H1 (cell line): ENCODE measurements at regions not wholly inside any gene's neighbourhood (a gene's known extent, or its start where the extent isn't known, plus 50 kb on each side); places are given as distances from the start of the nearest gene placed in this dataset.

Experiments
- CTCF ChIA-PET: fragments of 300-600 bp; sonication (Branson Sonifier 250); formaldehyde crosslinking; loops from one replicate; lab custom pipeline; 2021; ENCODE audit not compliant: partially characterized antibody; lab: Charles Lee
- POLR2A ChIA-PET: fragments of 300-600 bp; sonication (Branson Sonifier 250); formaldehyde crosslinking; loops from one replicate; lab custom pipeline; 2021; ENCODE audit warnings: inconsistent platforms; ENCODE audit not compliant: partially characterized antibody; lab: Charles Lee
- DNase-seq, 2 experiments: peaks; one replicate each; pipeline versions ENCODE4 v3.0.0 to v3.0.0-alpha.2; 2010 to 2022; ENCODE audit warnings: low spot score in 2 of 2, low read depth in 1 of 2, mixed read lengths in 1 of 2
- FAIRE-seq: peaks from 2 replicates; lab custom pipeline; 2011; peaks lifted over from hg19 to GRCh38; lab: Jason Lieb, UNC
- H2AFZ ChIP-seq: 2 replicates; pipeline ENCODE4 v1.8.1; 2012; ENCODE audit warnings: low read length, inconsistent platforms
- H2AK5ac ChIP-seq: 2 replicates; pipeline ENCODE4 v1.6.1; 2013; ENCODE audit warnings: low read depth, low read length
- H2BK120ac ChIP-seq: replicated peaks from 2 replicates; pipeline ENCODE3; 2013; ENCODE audit warnings: low read depth, low read length, inconsistent platforms
- H2BK12ac ChIP-seq: 2 replicates; pipeline ENCODE4 v1.6.1; 2013; ENCODE audit warnings: low read depth, low read length
- H2BK15ac ChIP-seq: 2 replicates; pipeline ENCODE4 v1.6.1; 2013; ENCODE audit warnings: low read length
- H2BK20ac ChIP-seq: 2 replicates; pipeline ENCODE4 v1.6.1; 2013; ENCODE audit warnings: low read length
- H2BK5ac ChIP-seq: 2 replicates; pipeline ENCODE4 v1.6.1; 2013; ENCODE audit warnings: low read depth, low read length
- H3K14ac ChIP-seq: 2 replicates; pipeline ENCODE4 v1.6.1; 2013; ENCODE audit warnings: inconsistent platforms; ENCODE audit not compliant: insufficient read length
- H3K18ac ChIP-seq: 2 replicates; pipeline ENCODE4 v1.6.1; 2013; ENCODE audit warnings: low read length; ENCODE audit errors: extremely low read depth
- H3K23ac ChIP-seq: 2 replicates; pipeline ENCODE4 v1.6.1; 2013; ENCODE audit warnings: inconsistent platforms; ENCODE audit not compliant: insufficient read length
- H3K23me2 ChIP-seq: 2 replicates; pipeline ENCODE4 v1.6.1; 2013; ENCODE audit warnings: low read depth, low read length
- H3K27ac ChIP-seq: 2 replicates; pipeline ENCODE4 v1.6.1; 2011; ENCODE audit warnings: low read depth, low read length, inconsistent platforms
- H3K27me3 ChIP-seq, 4 experiments: replicated peaks in 1 of 4; 1 replicate in 1 of 4; 2 replicates in 3 of 4; pipeline versions ENCODE4 v1.6.1 to v1.8.1; 2011 to 2013; ENCODE audit warnings: low read length in 3 of 4, mild to moderate bottlenecking in 3 of 4, inconsistent platforms in 2 of 4, mixed read lengths in 2 of 4, moderate library complexity in 1 of 4; ENCODE audit not compliant: control insufficient read depth in 3 of 4, insufficient read depth in 3 of 4; ENCODE audit errors: extremely low read depth in 1 of 4
- H3K36me3 ChIP-seq, 4 experiments: 2 replicates each; pipeline versions ENCODE4 v1.6.1 to v1.8.1; 2011 to 2013; ENCODE audit warnings: mild to moderate bottlenecking in 4 of 4, low read length in 3 of 4, moderate library complexity in 2 of 4, control low read depth in 1 of 4, inconsistent platforms in 1 of 4; ENCODE audit not compliant: insufficient read depth in 4 of 4, control insufficient read depth in 2 of 4
- H3K4ac ChIP-seq: replicated peaks from 2 replicates; pipeline ENCODE3; 2013; ENCODE audit warnings: low read length, low read depth, mixed read lengths, inconsistent platforms; ENCODE audit not compliant: insufficient read length
- H3K4me1 ChIP-seq, 4 experiments: replicated peaks in 1 of 4; 1 replicate in 1 of 4; 2 replicates in 3 of 4; pipeline versions ENCODE4 v1.6.1 to v1.8.1; 2011 to 2013; ENCODE audit warnings: low read length in 3 of 4, inconsistent platforms in 2 of 4, mixed read lengths in 1 of 4; ENCODE audit not compliant: insufficient read depth in 4 of 4, control insufficient read depth in 3 of 4
- H3K4me2 ChIP-seq, 2 experiments: 2 replicates each; pipeline versions ENCODE4 v1.6.1 to v1.8.1; 2011 to 2013; ENCODE audit warnings: low read depth in 2 of 2, low read length in 2 of 2, control low read depth in 1 of 2, inconsistent platforms in 1 of 2, mild to moderate bottlenecking in 1 of 2; ENCODE audit not compliant: insufficient read depth in 1 of 2
- H3K4me3 ChIP-seq, 4 experiments: fragments of 200-600, 300-600 bp in 1 of 4; sonication (generic), shearing (Covaris generic), sonication (Bioruptor Twin) in 1 of 4; 2 replicates each; pipeline versions ENCODE4 v1.5.1 to v1.8.1; 2011 to 2016; ENCODE audit warnings: low read length in 4 of 4, low read depth in 3 of 4, control low read depth in 2 of 4, inconsistent platforms in 2 of 4, mild to moderate bottlenecking in 2 of 4, mixed read lengths in 1 of 4, moderate library complexity in 1 of 4; ENCODE audit not compliant: insufficient read depth in 2 of 4; ENCODE audit errors: extremely low read depth in 1 of 4
- H3K56ac ChIP-seq: replicated peaks from 2 replicates; pipeline ENCODE3; 2013; ENCODE audit warnings: low read depth, mild to moderate bottlenecking, mixed read lengths, low read length, inconsistent platforms; ENCODE audit not compliant: insufficient read length
- H3K79me1 ChIP-seq: 2 replicates; pipeline ENCODE4 v1.6.1; 2013; ENCODE audit warnings: low read depth, low read length, control low read depth
- H3K79me2 ChIP-seq, 2 experiments: 2 replicates each; pipeline versions ENCODE4 v1.6.1 to v1.8.1; 2012 to 2013; ENCODE audit warnings: low read length in 2 of 2, mild to moderate bottlenecking in 2 of 2, inconsistent platforms in 1 of 2; ENCODE audit not compliant: insufficient read depth in 2 of 2, control insufficient read depth in 1 of 2
- H3K9ac ChIP-seq, 4 experiments: replicated peaks in 1 of 4; 1 replicate in 1 of 4; 2 replicates in 3 of 4; pipeline versions ENCODE4 v1.6.1 to v1.8.1; 2011 to 2013; ENCODE audit warnings: low read depth in 3 of 4, low read length in 3 of 4, control low read depth in 2 of 4, mild to moderate bottlenecking in 2 of 4, moderate library complexity in 2 of 4, inconsistent platforms in 1 of 4; ENCODE audit errors: extremely low read depth in 1 of 4
- H3K9me3 ChIP-seq, 2 experiments: 2 replicates each; pipeline versions ENCODE4 v1.6.1 to v1.8.1; 2012 to 2013; ENCODE audit warnings: mild to moderate bottlenecking in 2 of 2, moderate library complexity in 2 of 2, control low read depth in 1 of 2, inconsistent platforms in 1 of 2, low read depth in 1 of 2, low read length in 1 of 2, mixed read lengths in 1 of 2; ENCODE audit not compliant: insufficient read depth in 2 of 2
- H4K20me1 ChIP-seq, 2 experiments: replicated peaks in 1 of 2; 2 replicates each; pipeline versions ENCODE3 to v1.8.1; 2011 to 2013; ENCODE audit warnings: inconsistent platforms in 2 of 2, low read length in 2 of 2, mild to moderate bottlenecking in 1 of 2; ENCODE audit not compliant: insufficient read depth in 2 of 2, control insufficient read depth in 1 of 2
- H4K5ac ChIP-seq: 2 replicates; pipeline ENCODE4 v1.6.1; 2013; ENCODE audit warnings: low read length, low read depth, mixed read lengths, inconsistent platforms; ENCODE audit not compliant: insufficient read length
- H4K8ac ChIP-seq: 2 replicates; pipeline ENCODE4 v1.8.0; 2013; ENCODE audit warnings: mild to moderate bottlenecking, moderate library complexity, low read length, inconsistent platforms; ENCODE audit not compliant: insufficient read depth; ENCODE audit errors: extremely low read depth
- H4K91ac ChIP-seq: replicated peaks from 2 replicates; pipeline ENCODE3; 2013; ENCODE audit warnings: low read length, mixed read lengths, inconsistent platforms; ENCODE audit not compliant: insufficient read length
- CBX8 ChIP-seq: fragments of 300-800, 300-1000 bp; sonication (generic); IDR thresholded peaks from 2 replicates; pipeline ENCODE4 v1.7.1; 2016; ENCODE audit warnings: low read depth, low read length, borderline replicate concordance
- CREB1 ChIP-seq: IDR thresholded peaks from 2 replicates; pipeline ENCODE4 v1.6.1; 2012; ENCODE audit warnings: inconsistent platforms
- EP300 ChIP-seq, 2 experiments: IDR thresholded peaks; 1 replicate in 1 of 2; 2 replicates in 1 of 2; pipeline ENCODE4 v1.6.1; 2011 to 2012; ENCODE audit warnings: low read depth in 2 of 2, low read length in 2 of 2, mild to moderate bottlenecking in 2 of 2, borderline replicate concordance in 1 of 2, inconsistent platforms in 1 of 2, moderate library complexity in 1 of 2
- EZH2 ChIP-seq: fragments of 200-600 bp; sonication (generic); IDR thresholded peaks from 2 replicates; pipeline ENCODE4 v1.7.1; 2012; ENCODE audit warnings: low read depth, mild to moderate bottlenecking, moderate library complexity, low read length, inconsistent platforms; ENCODE audit not compliant: severe bottlenecking
- HDAC2 ChIP-seq, 2 experiments: fragments of 300-600 bp in 1 of 2; sonication (generic) in 1 of 2; IDR thresholded peaks; 2 replicates each; pipeline ENCODE4 v1.6.1; 2011 to 2012; ENCODE audit warnings: low read depth in 2 of 2, low read length in 2 of 2, mild to moderate bottlenecking in 2 of 2, moderate library complexity in 2 of 2, borderline replicate concordance in 1 of 2, inconsistent platforms in 1 of 2
- JUN ChIP-seq: IDR thresholded peaks from 2 replicates; pipeline ENCODE4 v1.6.1; 2011; ENCODE audit warnings: low read depth, mild to moderate bottlenecking, improper control_type of control experiment, low read length
- SP1 ChIP-seq: IDR thresholded peaks from 2 replicates; pipeline ENCODE4 v1.6.1; 2011; ENCODE audit warnings: low read depth, low read length
- TAF1 ChIP-seq: IDR thresholded peaks from 2 replicates; pipeline ENCODE4 v1.6.1; 2011; ENCODE audit warnings: mild to moderate bottlenecking, low read depth, low read length
- WGBS, 2 experiments: shearing (Covaris generic) in 1 of 2; methylation state at CpG; one replicate each; pipeline versions ENCODE4 v1.1.6 to v1.1.7; 2013 to 2015; ENCODE audit warnings: low lambda C conversion rate in 2 of 2, mixed read lengths in 2 of 2, inconsistent platforms in 1 of 2, low coverage in 1 of 2, missing lambda C conversion rate in 1 of 2; ENCODE audit not compliant: insufficient replicate concordance in 2 of 2, insufficient coverage in 1 of 2, insufficient read length in 1 of 2; ENCODE audit errors: extremely low coverage in 1 of 2, missing lambda C conversion rate in 1 of 2; 5-methylcytosine and 5-hydroxymethylcytosine counted together

- no peak overlapping the region for H4K91ac ChIP-seq
- FAIRE-seq, result no peak
- no peak overlapping the region for H2BK12ac ChIP-seq
- no peaks in the 10 kb centered on the region for H3K23me2 ChIP-seq
- no peak overlapping the region for H4K5ac ChIP-seq
- H2BK15ac ChIP-seq, result no peak overlapping the region
- no peaks in the 10 kb centered on the region for H4K20me1 ChIP-seq
- H3K79me2 ChIP-seq, result no peaks in the 10 kb centered on the region
- CTCF ChIA-PET, result interaction anchor here (1.1 kb wide), 1 partner anchor 18 kb away, joined by 5 read pairs; no protein-coding TSS in a partner anchor
- no peak overlapping the region for H3K18ac ChIP-seq
- no peaks in the 10 kb centered on the region for H3K27me3 ChIP-seq
- no peak overlapping the region for H3K9ac ChIP-seq
- no peak overlapping the region for H2AK5ac ChIP-seq
- 89% methylated on average over 3 of the region's 3 CpGs; no CpG with 5 or more reads in 1 of the 2 experiments for WGBS, 2 experiments
- no peaks in the 10 kb centered on the region for H3K79me1 ChIP-seq
- H2BK20ac ChIP-seq, result no peak overlapping the region
- DNase-seq, result no peak
- no peak overlapping the region for H2BK5ac ChIP-seq
- H3K27ac ChIP-seq, result no peak overlapping the region
- no peak overlapping the region for H3K4me3 ChIP-seq
- no peak overlapping the region for H2BK120ac ChIP-seq
- H3K9me3 ChIP-seq, result no peaks in the 10 kb centered on the region
- no peak overlapping the region for H3K4ac ChIP-seq
- H3K14ac ChIP-seq, result no peak overlapping the region
- no peak overlapping the region for H3K56ac ChIP-seq
- H3K36me3 ChIP-seq, result no peaks in the 10 kb centered on the region
- POLR2A ChIA-PET, result no interaction called here
- no peak overlapping the region for H3K23ac ChIP-seq
- H3K4me1 ChIP-seq, result no peaks in the 10 kb centered on the region
- no peak overlapping the region for H3K4me2 ChIP-seq
- no peak overlapping the region for H4K8ac ChIP-seq
- no peak overlapping the region for H2AFZ ChIP-seq
- TF ChIP-seq JUN, result no peak
- TF ChIP-seq HDAC2 (IDR thresholded peaks at IDR 0.05; ENCODE audit: borderline replicate concordance in 1 of 2, low read depth in 2 of 2, low read length in 2 of 2), result no peak
- no peak for TF ChIP-seq EP300 (IDR thresholded peaks at IDR 0.05; ENCODE audit: borderline replicate concordance in 1 of 2, low read depth in 2 of 2, low read length in 2 of 2)
- TF ChIP-seq CREB1, result no peak
- TF ChIP-seq CBX8, result no peak
- TF ChIP-seq SP1, result no peak
- no peak for TF ChIP-seq EZH2
- no peak for TF ChIP-seq TAF1
Measured at GRCh38 chr14:26026384-26026783, 571.4 kb downstream of the NOVA1 start.
